H9 (cell line): ENCODE measurements at regions not wholly inside any gene's neighbourhood (a gene's known extent, or its start where the extent isn't known, plus 50 kb on each side); places are given as distances from the start of the nearest gene placed in this dataset.

Source experiments
- DNase-seq: peaks from one replicate; pipeline ENCODE4 v3.0.0-alpha.2; 2017
- H2AFZ ChIP-seq: one replicate; pipeline ENCODE4 v1.6.1; 2013; ENCODE audit warnings: mild to moderate bottlenecking, low read length, control low read depth, moderate library complexity
- H2AK5ac ChIP-seq: 2 replicates; pipeline ENCODE4 v1.6.1; 2013; ENCODE audit warnings: low read length, control low read depth, mixed read lengths; ENCODE audit not compliant: insufficient read length
- H2BK120ac ChIP-seq: one replicate; pipeline ENCODE4 v1.6.1; 2013; ENCODE audit warnings: low read depth, mild to moderate bottlenecking, low read length, control low read depth, inconsistent platforms; ENCODE audit not compliant: poor library complexity, severe bottlenecking
- H2BK12ac ChIP-seq: 2 replicates; pipeline ENCODE4 v1.6.1; 2013; ENCODE audit warnings: low read length, control low read depth, mixed read lengths, low read depth; ENCODE audit not compliant: insufficient read length
- H2BK15ac ChIP-seq: 2 replicates; pipeline ENCODE4 v1.6.1; 2013; ENCODE audit warnings: low read depth, low read length, control low read depth
- H2BK20ac ChIP-seq: one replicate; pipeline ENCODE4 v1.6.1; 2013; ENCODE audit warnings: low read depth, mild to moderate bottlenecking, low read length, control low read depth, inconsistent platforms; ENCODE audit not compliant: poor library complexity, severe bottlenecking
- H2BK5ac ChIP-seq: 2 replicates; pipeline ENCODE4 v1.6.1; 2013; ENCODE audit warnings: low read length, control low read depth, mixed read lengths; ENCODE audit not compliant: insufficient read length
- H3K14ac ChIP-seq: 2 replicates; pipeline ENCODE4 v1.6.1; 2013; ENCODE audit warnings: low read length, control low read depth; ENCODE audit not compliant: insufficient read depth
- H3K18ac ChIP-seq: 2 replicates; pipeline ENCODE4 v1.6.1; 2013; ENCODE audit warnings: low read depth, mild to moderate bottlenecking, mixed read lengths, low read length, control low read depth; ENCODE audit not compliant: insufficient read length
- H3K23ac ChIP-seq: 2 replicates; pipeline ENCODE4 v1.6.1; 2013; ENCODE audit warnings: low read length, control low read depth, mixed read lengths, low read depth; ENCODE audit not compliant: insufficient read length
- H3K23me2 ChIP-seq: 2 replicates; pipeline ENCODE4 v1.6.1; 2013; ENCODE audit warnings: low read depth, mild to moderate bottlenecking, mixed read lengths, low read length, control low read depth; ENCODE audit not compliant: insufficient read length, poor library complexity, severe bottlenecking
- H3K27ac ChIP-seq: 2 replicates; pipeline ENCODE4 v1.5.1; 2013; ENCODE audit warnings: low read length, control low read depth, mixed read lengths, low read depth; ENCODE audit not compliant: insufficient read length
- H3K27me3 ChIP-seq: 2 replicates; pipeline ENCODE4 v1.6.1; 2013; ENCODE audit warnings: low read length, control low read depth, inconsistent platforms; ENCODE audit not compliant: insufficient read depth
- H3K4ac ChIP-seq: 2 replicates; pipeline ENCODE4 v1.6.1; 2013; ENCODE audit warnings: low read depth, mild to moderate bottlenecking, control low read depth, inconsistent platforms, low read length, moderate library complexity
- H3K4me1 ChIP-seq: 2 replicates; pipeline ENCODE4 v1.6.1; 2013; ENCODE audit warnings: low read length, control low read depth, inconsistent platforms; ENCODE audit not compliant: insufficient read depth
- H3K4me2 ChIP-seq: 2 replicates; pipeline ENCODE4 v1.6.1; 2013; ENCODE audit warnings: low read length, control low read depth, mixed read lengths; ENCODE audit not compliant: insufficient read length, insufficient read depth
- H3K56ac ChIP-seq: 2 replicates; pipeline ENCODE4 v1.6.1; 2013; ENCODE audit warnings: low read depth, mild to moderate bottlenecking, mixed read lengths, low read length, control low read depth; ENCODE audit not compliant: insufficient read length
- H3K79me1 ChIP-seq: 2 replicates; pipeline ENCODE4 v1.6.1; 2013; ENCODE audit warnings: low read depth, mild to moderate bottlenecking, moderate library complexity, low read length, control low read depth, inconsistent platforms; ENCODE audit not compliant: insufficient read depth, poor library complexity, severe bottlenecking
- H3K79me2 ChIP-seq: 2 replicates; pipeline ENCODE4 v1.6.1; 2013; ENCODE audit warnings: low read length, control low read depth, inconsistent platforms; ENCODE audit not compliant: insufficient read depth
- H3K9ac ChIP-seq: 2 replicates; pipeline ENCODE4 v1.6.1; 2013; ENCODE audit warnings: low read length, control low read depth, mixed read lengths; ENCODE audit not compliant: insufficient read length; ENCODE audit errors: extremely low read depth
- H3K9me3 ChIP-seq: one replicate; pipeline ENCODE4 v1.6.1; 2013; ENCODE audit warnings: low read depth, low read length, inconsistent platforms; ENCODE audit not compliant: control insufficient read depth
- H3T11ph ChIP-seq: one replicate; pipeline ENCODE4 v1.6.1; 2013; ENCODE audit warnings: mild to moderate bottlenecking, low read length, control low read depth, inconsistent platforms
- H4K20me1 ChIP-seq: one replicate; pipeline ENCODE4 v1.6.1; 2013; ENCODE audit not compliant: control insufficient read depth, insufficient read length, insufficient read depth
- H4K5ac ChIP-seq: 2 replicates; pipeline ENCODE4 v1.6.1; 2013; ENCODE audit warnings: low read depth, mild to moderate bottlenecking, mixed read lengths, low read length, control low read depth; ENCODE audit not compliant: insufficient read length
- H4K8ac ChIP-seq: replicated peaks from 2 replicates; pipeline ENCODE4 v1.6.1; 2013; ENCODE audit warnings: low read length, control low read depth, mixed read lengths, low read depth; ENCODE audit not compliant: insufficient read length
- H4K91ac ChIP-seq: 2 replicates; pipeline ENCODE4 v1.6.1; 2013; ENCODE audit warnings: low read depth, mild to moderate bottlenecking, moderate library complexity, mixed read lengths, low read length, control low read depth; ENCODE audit not compliant: insufficient read length
- H3K27ac Mint-ChIP-seq, 3 experiments: 2 replicates in 2 of 3; 3 replicates in 1 of 3; pipeline ENCODE4 v1.8.0; 2020 to 2021; ENCODE audit warnings: mixed read lengths in 3 of 3, mild to moderate bottlenecking in 1 of 3, moderate library complexity in 1 of 3
- H3K27me3 Mint-ChIP-seq: 2 replicates; pipeline ENCODE4 v1.8.0; 2021; ENCODE audit warnings: low read depth, mild to moderate bottlenecking, moderate library complexity, mixed read lengths
- H3K36me3 Mint-ChIP-seq, 3 experiments: 2 replicates in 2 of 3; 3 replicates in 1 of 3; pipeline ENCODE4 v1.8.0; 2020 to 2021; ENCODE audit warnings: low read depth in 3 of 3, mixed read lengths in 3 of 3; ENCODE audit not compliant: insufficient read depth in 1 of 3
- H3K4me1 Mint-ChIP-seq, 2 experiments: 2 replicates each; pipeline ENCODE4 v1.8.0; 2020; ENCODE audit warnings: mixed read lengths in 2 of 2
- H3K4me3 Mint-ChIP-seq, 2 experiments: 2 replicates in 1 of 2; 3 replicates in 1 of 2; pipeline ENCODE4 v1.8.0; 2020 to 2021; ENCODE audit warnings: mild to moderate bottlenecking in 2 of 2, mixed read lengths in 2 of 2, moderate library complexity in 1 of 2
- H3K9me3 Mint-ChIP-seq, 2 experiments: 2 replicates in 1 of 2; 3 replicates in 1 of 2; pipeline ENCODE4 v1.8.0; 2020; ENCODE audit warnings: mild to moderate bottlenecking in 2 of 2, mixed read lengths in 2 of 2, moderate library complexity in 1 of 2
- CTCF ChIP-seq: fragments of 200-600 bp; sonication (generic); conservative IDR thresholded peaks from 3 replicates; pipeline ENCODE4 v1.8.0; 2021; ENCODE audit warnings: antibody characterized with exemption, mild to moderate bottlenecking
- WGBS: extraction: QIAGEN DNeasy Blood & Tissue Kit; methylation state at CpG from one replicate; pipeline ENCODE4 v1.1.7; 2013; ENCODE audit warnings: missing lambda C conversion rate, low lambda C conversion rate, mixed read lengths; ENCODE audit not compliant: insufficient read length; ENCODE audit errors: extremely low coverage; 5-methylcytosine and 5-hydroxymethylcytosine counted together

DNA sequence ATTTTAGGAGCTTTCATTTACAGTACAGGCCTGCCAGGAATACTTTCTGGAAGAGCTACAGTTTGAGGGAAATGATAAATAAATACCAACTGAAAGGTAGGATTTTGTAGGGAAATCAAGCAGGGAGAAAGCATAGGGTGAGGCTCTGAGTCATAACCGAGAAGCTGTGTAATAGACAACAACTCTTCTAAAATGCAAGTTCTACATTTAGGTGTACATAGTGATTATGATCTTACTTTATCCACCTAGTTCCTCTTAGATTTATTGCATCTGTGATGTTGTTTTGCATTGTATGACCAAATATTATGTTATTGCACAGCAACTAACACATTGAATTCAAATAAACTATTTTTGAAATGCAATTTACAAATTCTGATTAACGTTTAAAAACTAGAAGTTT lies 819.3 kb downstream of the PLA2G4A start:
- H2BK20ac ChIP-seq, result no peak overlapping the region
- H3K9me3 Mint-ChIP-seq, result no peaks in the 10 kb centered on the region; a peak in 1 of 5 replicates
- no peak overlapping the region for H3K14ac ChIP-seq
- H3K23me2 ChIP-seq, result no peaks in the 10 kb centered on the region
- DNase-seq, result no peak
- no peak overlapping the region for H2AFZ ChIP-seq
- no peak overlapping the region for H3K23ac ChIP-seq
- no peak overlapping the region for H2BK5ac ChIP-seq
- no peak overlapping the region for H4K91ac ChIP-seq
- no peak overlapping the region for H3T11ph ChIP-seq
- no peak overlapping the region for H4K8ac ChIP-seq
- H2BK12ac ChIP-seq, result no peak overlapping the region
- H3K27ac Mint-ChIP-seq, result no peak overlapping the region
- no peaks in the 10 kb centered on the region for H3K79me1 ChIP-seq
- H3K79me2 ChIP-seq, result no peaks in the 10 kb centered on the region
- H3K27me3 ChIP-seq, result no peaks in the 10 kb centered on the region
- H3K4me1 ChIP-seq, result no peaks in the 10 kb centered on the region
- no peak overlapping the region for H3K56ac ChIP-seq
- no peak for TF ChIP-seq CTCF
- no peak overlapping the region for H2BK15ac ChIP-seq
- no peak overlapping the region for H3K27ac ChIP-seq
- no peak overlapping the region for H2AK5ac ChIP-seq
- no peaks in the 10 kb centered on the region for H3K9me3 ChIP-seq
- WGBS, result no CpG with 5 or more reads among the region's 2 CpGs
- H3K4me3 Mint-ChIP-seq, result no peak overlapping the region
- H3K4me2 ChIP-seq, result no peak overlapping the region
- no peak overlapping the region for H4K5ac ChIP-seq
- no peaks in the 10 kb centered on the region for H4K20me1 ChIP-seq
- no peak overlapping the region for H3K4ac ChIP-seq
- no peak overlapping the region for H2BK120ac ChIP-seq
- H3K9ac ChIP-seq, result no peak overlapping the region
- no peaks in the 10 kb centered on the region for H3K4me1 Mint-ChIP-seq
- no peaks in the 10 kb centered on the region for H3K36me3 Mint-ChIP-seq
- H3K27me3 Mint-ChIP-seq, result no peaks in the 10 kb centered on the region
- H3K18ac ChIP-seq, result no peak overlapping the region
